ENCODE measurements at regions not wholly inside any gene's neighbourhood (a gene's known extent, or its start where the extent isn't known, plus 50 kb on each side); places are given as distances from the start of the nearest gene placed in this dataset.
A peak's percentile ranks its signal among the peaks of the same experiment; 100 is the strongest.
"Not testable (repeated sequence)": the region's sequence is repeated elsewhere in the genome, so short reads cannot be mapped to it uniquely, and the experiment has no call there.

DNA sequence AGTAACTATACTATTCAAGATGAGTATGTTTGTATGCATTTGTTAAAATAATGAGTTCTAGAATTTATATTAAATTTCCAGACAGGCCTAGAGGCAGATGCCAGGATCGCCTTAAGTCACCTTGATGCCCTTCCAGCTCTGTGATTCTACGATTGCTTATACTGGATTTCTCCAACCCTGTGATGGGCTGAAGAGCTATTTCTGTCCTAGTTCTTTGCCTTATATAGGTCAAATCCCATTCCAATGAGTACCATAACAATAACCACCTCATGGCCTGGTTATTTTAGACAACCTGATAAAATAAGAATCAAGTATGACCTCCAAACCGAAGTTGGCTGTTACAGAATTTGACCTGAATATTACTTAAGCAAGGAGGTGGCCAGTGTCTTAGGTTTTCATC lies 79.8 kb upstream of the BLID start:
- TF ChIP-seq CTCF (IDR thresholded peaks at IDR 0.05; ENCODE audit: low read depth, low read length): no peak
- DNase-seq (ENCODE audit: extremely low read depth, low read depth): no peak

GRCh38 chr11:122193881-122194480 lies 78.0 kb upstream of the BLID start:
- DNase-seq (ENCODE audit: extremely low read depth, low read depth): not testable (repeated sequence)

- TF ChIP-seq CTCF (IDR thresholded peaks at IDR 0.05; ENCODE audit: low read depth, low read length): no peak
These were observed 77.4 kb upstream of the BLID start for GRCh38 chr11:122193457-122193856.

DNA sequence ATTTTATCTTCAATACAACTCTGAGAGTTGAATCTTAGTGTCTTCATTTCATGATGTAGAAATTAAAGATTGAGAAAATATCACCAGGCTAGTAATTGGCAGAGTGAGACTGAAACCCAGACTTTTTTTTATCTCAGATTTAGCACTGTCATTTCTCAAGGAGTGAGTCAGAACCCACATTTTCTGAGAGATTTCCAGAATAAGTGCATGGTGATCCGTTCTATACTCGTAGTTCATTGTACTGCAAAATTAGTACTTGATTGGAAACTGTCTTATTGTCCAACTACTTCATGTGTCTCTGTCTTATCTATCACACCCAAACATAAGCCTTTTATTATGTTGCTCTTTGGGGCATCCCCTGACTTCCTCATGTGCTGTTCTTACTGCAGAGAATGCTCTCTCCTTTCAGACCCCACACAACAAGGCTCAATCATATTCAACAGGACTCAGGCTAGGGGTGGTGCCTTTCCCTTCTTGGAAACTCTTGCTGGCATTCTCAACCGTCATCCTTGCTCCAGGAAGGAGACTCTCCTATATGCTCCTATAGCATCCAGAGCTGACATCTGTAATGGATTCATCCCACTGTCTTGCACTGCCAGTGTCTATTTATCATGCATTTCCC lies 76.7 kb upstream of the BLID start:
- DNase-seq (ENCODE audit: extremely low read depth, low read depth): no peak
- TF ChIP-seq CTCF (IDR thresholded peaks at IDR 0.05; ENCODE audit: low read depth, low read length): no peak

More at GRCh38 chr11:122193457-122193856, 77.4 kb upstream of the BLID start:
- DNase-seq (ENCODE audit: extremely low read depth, low read depth): no peak

GRCh38 chr11:122190768-122191167 lies 74.8 kb upstream of the BLID start:
- no peak for DNase-seq (ENCODE audit: extremely low read depth, low read depth)
- no peak for TF ChIP-seq CTCF (IDR thresholded peaks at IDR 0.05; ENCODE audit: low read depth, low read length)

DNA sequence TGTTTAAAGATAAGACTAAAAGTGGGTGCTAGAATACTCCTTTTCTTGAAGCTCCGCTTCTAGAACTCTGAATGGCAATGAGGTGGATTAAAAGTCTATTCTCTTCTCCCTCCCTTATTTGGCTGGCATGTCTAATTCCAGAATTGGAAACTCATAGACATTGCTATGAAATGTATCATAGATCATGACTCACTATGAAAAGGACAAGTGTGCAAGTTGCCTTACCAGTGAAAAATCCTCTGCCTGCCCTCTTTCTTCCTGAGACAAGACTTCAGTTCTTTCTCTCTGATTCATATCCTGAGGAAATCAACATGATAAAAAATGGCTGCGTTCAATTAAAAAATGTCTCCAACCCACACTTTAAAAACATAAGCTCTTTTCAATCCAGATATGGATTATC lies 73.2 kb upstream of the BLID start:
- TF ChIP-seq CTCF (IDR thresholded peaks at IDR 0.05; ENCODE audit: low read depth, low read length): no peak
- DNase-seq (ENCODE audit: extremely low read depth, low read depth): peak; percentile 79

- DNase-seq (ENCODE audit: extremely low read depth, low read depth): no peak
- no peak for TF ChIP-seq CTCF (IDR thresholded peaks at IDR 0.05; ENCODE audit: low read depth, low read length)
These were observed 71.6 kb upstream of the BLID start for GRCh38 chr11:122187373-122188165.
